KG1 (cell line): ENCODE measurements at regions not wholly inside any gene's neighbourhood (a gene's known extent, or its start where the extent isn't known, plus 50 kb on each side); places are given as distances from the start of the nearest gene placed in this dataset.
A peak's percentile ranks its signal among the peaks of the same experiment; 100 is the strongest.

Experiments used
- DNase-seq: peaks from one replicate; lab custom pipeline; 2025; lab: John Stamatoyannopoulos, UW

DNA sequence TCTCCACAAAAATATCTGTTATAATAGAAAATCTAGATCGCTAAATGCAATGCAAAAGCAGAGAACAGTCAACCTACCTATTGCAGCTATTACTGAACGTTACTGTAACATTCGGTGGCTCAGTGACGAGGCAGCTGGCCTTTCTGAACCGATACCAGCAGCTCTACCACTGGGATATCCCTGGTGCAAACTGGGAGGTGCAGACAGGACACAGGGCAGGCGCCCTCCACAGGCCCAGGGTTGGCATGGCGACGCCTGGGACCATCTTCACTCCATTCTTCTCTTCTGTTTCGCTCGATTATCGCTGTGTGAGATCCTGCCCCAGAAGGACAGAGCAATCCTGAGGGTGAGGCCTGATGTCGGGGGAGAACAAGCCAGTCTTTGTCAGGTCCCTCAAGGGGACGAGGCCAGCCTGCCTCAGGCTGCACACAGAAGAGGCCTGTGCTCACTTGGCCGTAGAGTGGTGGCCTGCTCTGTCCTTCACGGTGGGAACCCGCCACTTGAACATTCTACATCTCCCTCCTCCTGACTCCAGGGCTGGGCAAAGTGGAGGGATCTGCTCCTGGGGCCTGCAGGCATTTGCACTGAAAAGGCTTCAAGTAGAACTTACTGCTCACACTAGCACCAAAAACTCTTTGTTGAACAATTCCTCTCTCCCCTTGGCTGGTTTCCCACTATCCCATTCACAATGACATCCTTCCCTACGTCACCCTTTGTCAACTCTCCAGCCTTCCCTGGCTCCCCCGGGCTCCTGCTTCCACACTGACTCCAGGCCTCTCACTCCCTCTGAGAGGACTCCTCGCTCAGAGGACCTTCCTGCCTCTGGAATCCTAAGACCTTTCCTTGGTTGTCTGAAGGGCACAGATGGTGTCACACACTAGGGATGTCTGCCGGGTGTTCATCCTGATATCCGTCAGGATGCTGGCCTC lies 49.7 kb downstream of the CYRIA start:
- DNase-seq: no peak

DNA sequence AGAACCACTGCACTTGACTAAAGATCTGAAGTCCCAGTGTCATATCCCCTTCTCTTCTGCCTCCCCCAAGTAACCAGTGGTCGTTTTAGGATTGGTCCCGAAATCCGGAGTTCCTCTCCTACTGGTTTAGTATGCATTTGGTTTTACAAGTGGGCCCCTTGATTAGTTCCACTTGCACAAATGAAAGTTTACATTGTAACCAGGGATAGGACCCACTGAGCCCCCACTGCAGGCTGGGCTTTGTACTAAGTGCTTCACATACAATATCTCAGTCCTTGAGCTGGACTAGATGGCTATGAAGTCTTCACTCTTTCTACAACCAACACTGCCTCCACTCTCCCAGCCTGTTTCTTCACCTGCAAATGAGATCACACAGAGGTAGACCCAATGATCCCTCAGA lies 50.4 kb downstream of the CYRIA start:
- DNase-seq: no peak

DNA sequence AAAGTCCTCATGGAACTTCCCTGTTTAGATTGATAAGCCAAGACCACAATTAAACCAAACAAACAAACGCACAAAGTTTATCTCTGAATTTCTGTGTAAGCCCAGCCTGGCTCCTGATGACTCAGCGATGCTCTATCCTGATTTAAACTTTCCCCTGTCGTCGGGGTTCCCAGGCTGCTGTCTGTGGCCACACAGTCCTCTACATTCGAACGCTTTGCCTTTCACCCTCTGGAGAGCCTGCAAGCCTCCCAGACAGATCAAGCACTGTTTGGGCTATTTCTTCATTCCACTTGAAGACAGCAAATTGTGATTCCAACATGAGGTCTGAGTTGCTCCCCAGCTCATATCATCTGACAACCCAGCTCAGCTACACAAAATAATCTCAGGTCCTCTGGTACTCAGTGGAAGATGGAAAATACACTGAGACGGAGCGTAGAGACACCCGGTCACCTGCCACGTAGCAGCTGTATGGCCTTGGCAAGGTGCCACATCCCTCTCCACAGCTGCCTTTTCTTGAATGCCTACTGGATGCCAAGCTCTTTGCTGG lies 51.2 kb downstream of the CYRIA start:
- no peak for DNase-seq

DNA sequence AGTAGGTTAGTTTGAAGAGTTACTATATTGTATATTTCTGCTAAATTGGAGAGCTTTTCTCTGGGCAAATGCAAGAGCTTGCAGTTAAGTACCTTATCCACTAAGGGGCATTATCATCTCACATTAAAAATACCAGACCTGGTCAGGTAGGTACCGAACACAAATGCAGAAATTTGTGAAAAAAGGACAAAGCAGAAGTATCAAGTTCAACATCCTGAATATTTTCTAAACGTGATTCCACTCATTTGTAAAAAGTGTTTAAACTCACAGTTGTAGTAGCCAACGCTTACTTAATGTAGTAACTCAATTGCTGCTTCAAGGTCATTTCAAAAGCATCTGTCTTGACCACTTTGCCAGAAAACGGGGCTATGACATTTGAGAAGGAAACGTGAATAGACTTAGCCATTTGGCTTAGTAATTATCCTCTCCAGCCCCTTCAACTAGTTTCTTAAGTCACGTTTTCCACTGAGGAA lies 52.1 kb downstream of the CYRIA start:
- peak; percentile 26 for DNase-seq

DNA sequence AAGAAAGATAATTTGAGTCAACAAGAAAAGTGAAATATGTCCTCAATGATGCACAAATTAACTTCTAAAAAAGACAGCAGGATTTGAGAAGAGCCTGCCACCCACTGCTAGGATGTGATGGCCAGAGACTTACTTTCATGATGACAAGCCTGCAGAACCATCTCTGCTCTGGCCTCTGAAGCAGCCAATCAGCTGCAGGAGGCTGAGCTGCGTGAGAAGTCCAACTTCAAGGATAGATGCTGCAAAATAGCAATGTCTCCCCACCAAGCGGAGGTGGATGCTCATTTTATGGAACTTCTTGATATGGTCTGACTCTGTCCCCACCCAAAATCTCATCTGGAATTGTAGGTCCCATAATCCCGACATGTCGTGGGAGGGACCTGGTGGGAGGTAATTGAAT lies 53.1 kb downstream of the CYRIA start:
- DNase-seq: no peak

DNA sequence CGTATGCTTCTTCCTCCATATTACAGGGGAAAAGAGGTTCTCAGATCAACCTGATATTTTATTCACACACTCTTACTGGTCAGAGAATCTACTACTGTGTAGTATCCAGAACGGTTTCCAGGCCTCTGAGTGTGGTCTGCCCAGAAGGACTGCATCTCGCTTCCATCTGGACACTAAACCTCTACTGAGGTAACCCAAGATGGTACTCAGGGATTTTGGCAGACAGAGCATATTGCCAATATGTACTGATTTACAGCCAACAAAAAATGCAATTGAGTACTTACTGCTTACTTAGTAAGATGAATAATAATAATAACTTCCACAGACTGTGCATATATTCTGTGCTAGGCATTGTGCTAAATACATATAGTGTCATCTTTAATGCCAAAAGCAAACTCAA lies 55.8 kb downstream of the CYRIA start:
- DNase-seq: no peak

DNA sequence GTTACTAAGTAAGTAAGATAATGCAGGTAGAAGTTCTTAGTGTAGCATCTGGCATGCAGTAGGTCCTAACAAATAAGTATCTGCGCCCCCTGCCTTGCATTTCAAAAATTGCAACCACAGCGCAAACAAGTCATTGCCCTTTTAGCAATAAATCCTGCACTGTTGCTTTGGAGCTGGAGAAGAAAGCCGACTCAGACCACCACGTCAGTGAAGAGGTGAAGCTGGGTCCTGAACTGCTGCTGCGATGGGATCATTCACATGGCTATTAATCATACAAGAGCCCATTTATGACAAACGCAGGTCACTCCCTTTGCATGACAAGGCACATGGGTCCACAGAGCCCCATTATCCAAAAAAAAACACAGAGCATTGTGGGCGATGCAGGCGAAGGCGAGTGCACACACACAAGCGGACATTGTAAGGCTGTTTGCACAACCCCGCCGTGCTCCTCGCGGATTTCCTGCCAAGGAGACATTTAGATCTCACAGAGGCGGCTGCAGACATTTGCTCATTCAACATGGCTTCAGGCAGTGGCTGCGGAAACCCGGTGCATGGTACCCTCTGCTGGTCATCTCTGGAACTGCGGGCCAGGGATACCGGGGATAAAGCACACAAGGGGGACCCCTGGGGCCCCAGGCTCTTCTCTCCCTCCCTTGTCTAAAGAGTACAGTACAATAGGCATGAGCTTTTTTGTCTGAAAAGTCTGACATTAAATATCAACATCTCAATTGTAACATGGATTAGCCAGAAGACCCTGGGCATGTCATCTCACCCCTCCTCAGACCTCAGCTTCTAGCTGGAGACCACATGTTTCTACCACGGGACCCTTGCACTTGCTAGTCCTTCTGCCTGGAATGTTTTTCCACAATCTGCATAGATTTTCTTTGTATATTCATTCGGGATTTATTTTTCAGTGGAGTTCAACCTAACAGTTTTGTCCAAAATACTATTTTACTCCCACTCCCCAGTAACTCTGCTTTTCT lies 56.7 kb downstream of the CYRIA start:
- peak; percentile 78 for DNase-seq

DNA sequence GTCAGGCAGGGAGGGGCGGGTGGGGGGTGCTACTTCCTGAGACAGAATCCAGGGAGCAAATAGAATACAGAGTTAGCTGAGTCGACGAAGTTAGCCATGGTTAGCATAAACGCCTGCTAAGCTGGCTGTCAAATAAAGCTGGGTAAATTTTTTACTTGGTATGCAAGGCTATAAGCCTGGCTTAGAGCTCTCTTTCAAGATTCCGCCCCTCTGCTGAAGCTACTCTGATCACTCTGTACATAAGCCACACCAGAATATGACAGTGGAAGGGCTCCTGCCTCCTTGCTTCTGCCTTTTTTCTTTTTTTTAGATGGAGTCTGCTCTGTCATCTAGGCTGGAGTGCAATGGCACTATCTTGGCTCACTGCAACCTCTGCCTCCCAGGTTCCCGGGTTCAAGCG lies 58.3 kb downstream of the CYRIA start:
- DNase-seq: no peak

DNA sequence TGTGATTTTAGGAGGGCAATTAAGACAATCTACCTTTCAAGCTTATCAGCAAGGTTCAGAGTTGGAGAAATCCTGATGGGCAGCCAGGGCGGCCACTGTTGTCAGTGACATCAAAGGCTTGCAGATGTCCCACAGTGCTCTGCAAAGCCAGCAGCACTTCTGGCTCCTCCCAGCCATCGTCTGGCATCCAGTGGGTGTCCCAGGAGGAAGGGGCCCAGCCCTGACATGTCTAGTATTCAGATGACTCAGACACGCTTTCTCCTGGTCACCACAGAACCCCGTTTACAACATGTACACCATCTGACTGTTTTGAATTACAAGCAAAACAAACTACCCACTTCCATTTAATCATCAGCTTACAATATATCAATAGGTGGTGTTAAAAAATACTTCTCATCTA lies 61.4 kb downstream of the CYRIA start:
- no peak for DNase-seq

DNA sequence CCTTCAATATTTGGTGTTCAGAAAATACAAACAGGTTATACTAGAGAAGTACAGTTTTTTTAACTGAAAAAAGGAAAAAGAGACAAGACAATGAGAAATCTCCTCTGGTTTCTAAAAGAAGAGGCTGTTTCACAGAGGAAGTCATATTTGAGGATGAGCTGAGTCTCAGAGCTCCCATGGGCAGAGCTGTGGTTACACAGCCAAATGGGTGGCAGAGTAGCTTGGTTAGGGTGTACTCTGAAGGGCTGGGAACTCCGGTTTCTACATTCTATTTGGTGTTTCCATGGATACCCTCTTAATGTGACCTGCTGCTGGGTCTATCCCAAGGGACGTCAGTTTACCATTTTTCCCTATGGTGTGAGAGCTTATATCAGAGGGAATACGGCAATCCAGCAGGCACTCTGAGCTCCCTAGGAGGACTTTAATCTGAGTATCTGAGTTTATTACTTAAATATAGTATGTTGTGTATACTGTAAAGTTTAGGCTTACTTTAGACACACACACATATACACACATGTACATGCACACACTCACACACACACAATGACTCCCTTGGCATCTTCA lies 74.2 kb downstream of the CYRIA start:
- DNase-seq: no peak

DNA sequence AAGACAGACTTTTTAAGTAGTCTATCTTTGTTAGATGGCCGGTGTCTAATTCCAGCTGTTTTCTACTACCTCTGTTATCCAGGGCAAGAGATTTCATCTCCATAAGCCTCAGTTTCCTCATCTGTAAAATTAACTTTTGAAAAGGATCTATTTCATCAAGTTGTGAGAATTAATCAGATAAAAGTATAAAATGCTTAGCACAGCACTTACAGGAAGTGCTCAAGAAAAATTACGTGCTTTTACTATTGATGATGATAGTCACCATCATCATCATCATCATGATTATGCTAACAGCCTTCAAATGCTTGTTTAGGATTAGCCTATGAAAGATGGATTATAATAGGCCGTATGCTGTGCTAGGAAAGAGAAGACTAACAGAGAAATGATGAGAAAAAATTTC lies 76.2 kb downstream of the CYRIA start:
- DNase-seq: no peak

DNA sequence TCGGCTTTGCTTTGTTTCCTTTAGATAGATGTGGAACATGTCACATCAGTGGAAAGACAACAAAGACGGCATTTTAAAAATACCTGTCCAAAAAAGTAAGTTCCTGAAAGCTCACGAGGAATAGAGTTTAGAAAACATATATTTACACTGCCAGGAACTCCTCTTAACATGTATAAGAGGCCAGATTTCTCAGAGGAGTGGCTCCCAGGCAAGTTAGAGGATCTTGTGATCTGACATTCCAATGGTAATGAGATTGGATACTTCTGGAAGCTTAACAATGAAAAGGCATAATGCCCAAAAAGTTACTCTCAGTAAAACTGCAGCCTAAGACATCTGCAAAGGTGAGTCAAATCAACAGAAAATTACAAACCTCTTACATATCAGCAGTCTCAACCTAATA lies 77.1 kb downstream of the CYRIA start:
- no peak for DNase-seq

DNA sequence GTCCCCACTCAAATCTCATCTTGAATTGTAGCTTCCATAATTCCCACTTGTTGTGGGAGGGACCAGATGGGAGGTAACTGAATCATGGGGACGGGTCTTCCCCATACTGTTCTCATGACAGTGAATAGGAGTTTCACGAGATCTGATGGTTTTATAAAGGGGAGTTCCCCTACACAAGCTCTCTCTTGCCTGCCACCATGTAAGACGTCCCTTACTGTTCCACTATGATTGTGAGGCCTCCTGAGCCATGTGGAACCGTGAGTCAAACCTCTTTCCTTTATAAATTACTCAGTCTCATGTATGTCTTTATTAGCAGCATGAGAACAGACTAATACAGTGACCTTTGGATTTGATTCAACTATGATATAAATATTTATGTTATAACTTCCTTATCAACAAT lies 78.0 kb downstream of the CYRIA start:
- DNase-seq: no peak

DNA sequence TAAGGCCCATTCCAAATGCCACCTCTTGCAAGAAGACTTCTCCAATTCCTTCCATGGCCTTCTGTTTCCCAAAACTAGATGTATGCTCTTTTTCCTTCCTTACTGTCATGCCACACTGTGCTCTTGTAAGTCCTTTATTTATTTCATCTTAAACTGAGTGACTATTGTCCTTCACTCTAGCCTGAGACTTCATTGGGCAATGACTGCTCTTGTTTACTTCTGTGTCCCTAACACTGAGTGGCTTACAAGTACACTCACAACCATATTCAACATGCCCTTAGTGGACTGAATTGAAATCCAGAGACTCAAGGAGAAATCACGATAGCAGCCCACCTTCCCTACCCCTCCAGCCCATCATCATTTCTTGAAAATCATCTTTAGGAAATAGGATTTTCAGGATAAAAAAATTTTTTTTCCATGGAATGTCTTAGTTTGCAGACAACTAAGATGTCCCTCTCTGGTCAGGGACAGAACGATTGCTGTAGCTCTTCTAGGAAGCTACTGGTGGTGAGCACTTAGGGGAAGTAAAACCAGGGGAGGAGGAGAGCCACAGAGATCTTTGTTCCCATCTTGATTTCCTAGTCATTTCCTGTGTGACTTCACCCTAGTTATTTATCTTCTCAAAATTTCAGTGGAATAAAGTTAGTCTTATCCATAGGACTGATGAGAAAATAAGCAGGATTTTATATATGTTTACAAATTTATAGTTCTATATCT lies 80.7 kb downstream of the CYRIA start:
- no peak for DNase-seq

DNA sequence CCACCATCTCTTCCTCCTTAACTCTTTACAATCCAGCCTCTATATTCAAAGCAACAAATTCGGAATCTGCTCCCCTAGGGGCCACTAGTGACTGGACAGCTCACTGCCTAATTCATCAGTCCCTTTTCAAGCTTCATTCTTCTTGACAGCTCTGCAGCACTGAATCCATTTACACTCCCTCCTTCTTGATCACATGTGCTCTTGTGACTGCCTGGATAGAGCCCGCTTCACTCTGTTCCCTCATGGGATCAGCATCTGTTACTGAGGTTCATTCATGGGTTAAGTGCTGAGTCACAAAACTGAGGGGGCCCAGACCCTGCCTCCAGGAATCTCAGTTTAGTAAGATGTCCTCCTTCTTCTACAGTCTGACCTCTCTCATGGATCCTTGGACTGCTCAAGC lies 81.5 kb downstream of the CYRIA start:
- DNase-seq: no peak

DNA sequence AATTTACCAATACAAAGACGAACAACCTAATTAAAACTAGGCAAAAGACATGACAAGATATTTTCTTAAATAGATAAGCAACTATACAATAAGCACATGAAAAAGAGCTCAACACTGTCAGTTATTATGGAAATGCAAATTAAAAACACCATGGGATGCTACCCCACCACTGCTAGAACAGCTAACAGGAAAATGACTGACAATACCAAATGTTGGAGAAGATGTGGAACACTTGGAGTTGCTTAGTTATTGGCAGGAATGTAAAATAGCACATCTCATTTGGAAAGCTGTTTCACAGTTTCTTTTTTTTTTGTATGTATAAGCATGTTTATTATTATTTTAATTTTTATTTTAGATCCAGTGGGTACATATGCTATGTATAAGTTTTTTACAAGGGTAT lies 84.4 kb downstream of the CYRIA start:
- no peak for DNase-seq

DNA sequence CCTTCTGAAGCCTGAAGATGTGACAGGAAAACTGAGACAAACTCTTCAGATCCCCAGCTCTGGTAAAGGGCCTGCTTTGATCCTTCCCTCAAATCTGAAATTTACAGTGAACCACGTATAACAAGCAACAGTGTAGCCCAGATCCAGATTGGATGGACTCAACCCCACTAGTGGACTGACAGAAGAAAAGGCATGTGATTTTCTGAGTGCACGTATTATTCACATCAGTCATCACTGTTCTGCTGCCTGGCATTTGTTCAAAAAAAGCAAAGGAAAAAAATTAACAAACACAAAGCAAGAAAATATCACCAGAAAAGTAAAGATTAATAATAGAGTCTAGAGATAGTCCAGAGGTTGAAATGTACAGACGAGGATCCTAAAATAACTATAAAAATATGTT lies 87.6 kb downstream of the CYRIA start:
- no peak for DNase-seq

DNA sequence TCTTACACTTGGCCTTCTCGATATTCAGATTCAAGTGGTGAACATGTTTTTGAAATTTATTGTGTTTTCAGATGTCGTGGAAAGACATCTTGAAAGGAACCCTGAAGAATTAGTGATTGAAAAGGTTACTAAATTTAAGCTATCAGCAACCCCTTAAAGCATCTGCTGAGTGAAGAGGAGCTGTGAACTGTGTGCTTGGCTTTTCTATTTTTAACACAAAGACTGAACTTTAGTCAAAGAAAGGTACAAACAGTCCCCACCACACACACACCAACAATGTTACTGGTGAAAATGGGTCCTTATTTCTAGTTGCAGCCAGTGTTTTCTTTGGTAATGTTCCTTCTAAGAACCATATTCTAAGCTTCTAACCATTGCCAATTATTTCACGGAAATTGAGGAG lies 95.1 kb downstream of the CYRIA start:
- DNase-seq: no peak

DNA sequence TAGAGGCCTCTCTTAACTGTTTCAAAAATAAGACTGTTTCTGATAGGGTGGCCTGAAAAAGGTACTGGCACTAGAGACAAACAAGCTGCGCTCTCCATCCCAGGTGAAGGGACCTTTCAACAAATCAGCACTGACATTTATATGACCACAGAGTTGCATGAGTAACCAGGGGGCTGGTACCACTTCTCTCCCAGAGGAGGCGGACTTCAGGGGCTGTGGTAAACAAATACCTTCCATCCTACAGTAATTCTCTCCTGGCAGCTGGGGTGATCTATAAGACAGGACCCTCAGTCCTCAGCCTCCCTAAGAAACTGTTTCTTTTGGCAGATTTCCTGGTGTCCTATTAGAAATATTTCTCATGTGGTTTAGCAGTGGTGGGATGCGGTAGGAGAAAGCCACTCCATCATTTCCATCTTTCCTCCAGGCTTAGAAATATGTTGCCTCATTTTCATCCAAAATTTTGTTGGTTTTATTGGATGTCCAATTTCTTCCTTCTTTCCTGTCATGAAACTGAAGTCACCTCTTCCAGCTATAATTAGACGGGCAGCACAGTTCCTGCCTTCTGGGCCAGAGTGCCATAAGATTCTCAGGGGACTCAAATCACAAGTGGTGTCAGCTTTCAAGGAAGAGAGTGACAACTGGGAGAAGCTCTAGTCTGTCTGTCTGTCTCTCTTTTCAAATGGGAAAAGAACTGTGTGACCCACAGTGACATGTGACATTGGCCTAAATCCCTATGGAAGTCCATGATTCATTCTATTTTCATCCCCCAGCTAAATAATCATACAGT lies 96.4 kb downstream of the CYRIA start:
- no peak for DNase-seq

DNA sequence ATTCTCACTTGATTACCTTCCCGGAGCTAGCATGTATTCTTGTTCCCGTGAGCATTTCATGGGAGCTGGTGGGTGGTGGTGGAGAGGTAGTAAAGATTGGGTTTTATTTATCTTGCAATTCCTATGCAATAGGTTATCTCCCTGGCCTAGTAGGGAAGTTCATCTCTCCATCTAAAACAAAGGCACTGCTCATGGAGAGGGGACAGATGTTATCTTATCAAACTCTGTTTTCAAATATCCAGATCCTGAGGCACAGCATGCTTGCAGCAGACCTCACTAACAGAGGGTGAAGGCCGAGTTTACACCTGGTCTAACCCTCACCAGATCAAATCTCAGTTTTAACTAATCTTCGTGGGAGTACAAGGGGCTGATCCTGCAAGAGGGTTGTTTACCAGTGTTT lies 98.9 kb downstream of the CYRIA start:
- no peak for DNase-seq

DNA sequence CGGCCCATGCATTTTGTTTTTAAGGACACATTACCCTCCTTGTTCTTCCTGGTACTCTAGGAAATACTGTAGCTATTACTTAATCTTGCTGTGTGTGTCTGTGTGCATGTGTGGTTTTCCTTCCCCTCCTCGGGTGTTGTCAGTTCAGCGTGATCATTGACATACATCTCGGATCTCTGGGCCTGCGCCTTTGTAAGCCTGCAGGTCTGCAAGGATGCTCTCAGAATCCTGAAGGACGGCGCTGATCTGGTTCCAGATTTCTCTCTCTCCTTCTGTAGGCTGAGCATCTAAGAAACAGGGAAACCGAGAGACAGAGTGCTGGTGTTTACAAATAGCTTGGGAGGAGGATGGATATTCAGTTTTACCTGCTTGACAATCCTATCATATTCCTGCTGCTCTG lies 100.2 kb downstream of the CYRIA start:
- DNase-seq: no peak
